ENCODE measurements at regions not wholly inside any gene's neighbourhood (a gene's known extent, or its start where the extent isn't known, plus 50 kb on each side); places are given as distances from the start of the nearest gene placed in this dataset.
A peak's percentile ranks its signal among the peaks of the same experiment; 100 is the strongest.

DNA sequence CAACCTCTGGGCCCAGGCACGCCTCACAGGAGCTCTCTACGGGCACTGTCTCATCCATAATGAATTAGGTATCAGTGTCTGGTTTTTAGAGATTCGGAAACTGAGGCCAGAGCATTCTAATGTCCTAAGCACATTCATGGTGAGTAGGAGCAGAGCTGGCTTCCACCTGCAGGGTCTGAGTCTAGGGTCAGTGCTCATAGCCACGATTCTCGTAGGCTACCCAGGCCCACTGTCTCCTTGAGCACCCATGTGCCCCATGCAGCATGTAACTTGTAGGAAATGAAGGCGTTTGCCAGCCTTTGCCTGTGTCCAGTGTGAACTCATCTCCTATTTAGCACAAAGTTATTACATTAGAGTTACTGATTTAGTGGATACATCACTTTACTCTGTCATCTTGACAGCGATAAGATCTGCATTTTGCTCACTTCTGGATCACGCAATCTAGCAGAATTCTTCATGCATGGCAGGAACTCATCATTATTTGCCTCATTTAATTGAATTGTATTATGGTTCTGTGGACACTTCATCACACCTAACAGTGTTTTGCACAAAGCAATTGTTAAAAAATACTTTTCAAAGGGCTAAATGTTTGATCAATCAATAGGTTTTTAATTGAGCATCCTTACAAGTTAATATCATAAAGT lies 205.3 kb upstream of the SULF2 start:
- TF ChIP-seq ARNTL (CRISPR knock-in tag; IDR thresholded peaks at IDR 0.05; ENCODE audit: borderline replicate concordance, low read depth) (no peak), ZFP30 (CRISPR knock-in tag; IDR thresholded peaks at IDR 0.05) (no peak), SNAI2 (CRISPR knock-in tag; IDR thresholded peaks at IDR 0.05) (no peak), ZNF70 (CRISPR knock-in tag; IDR thresholded peaks at IDR 0.05) (no peak), OSR1 (CRISPR knock-in tag; IDR thresholded peaks at IDR 0.05) (no peak), ZNF8 (CRISPR knock-in tag; IDR thresholded peaks at IDR 0.05) (no peak), TCF4 (CRISPR knock-in tag; IDR thresholded peaks at IDR 0.05; ENCODE audit: borderline replicate concordance) (no peak)
- TF ChIP-seq, protein P1, sequence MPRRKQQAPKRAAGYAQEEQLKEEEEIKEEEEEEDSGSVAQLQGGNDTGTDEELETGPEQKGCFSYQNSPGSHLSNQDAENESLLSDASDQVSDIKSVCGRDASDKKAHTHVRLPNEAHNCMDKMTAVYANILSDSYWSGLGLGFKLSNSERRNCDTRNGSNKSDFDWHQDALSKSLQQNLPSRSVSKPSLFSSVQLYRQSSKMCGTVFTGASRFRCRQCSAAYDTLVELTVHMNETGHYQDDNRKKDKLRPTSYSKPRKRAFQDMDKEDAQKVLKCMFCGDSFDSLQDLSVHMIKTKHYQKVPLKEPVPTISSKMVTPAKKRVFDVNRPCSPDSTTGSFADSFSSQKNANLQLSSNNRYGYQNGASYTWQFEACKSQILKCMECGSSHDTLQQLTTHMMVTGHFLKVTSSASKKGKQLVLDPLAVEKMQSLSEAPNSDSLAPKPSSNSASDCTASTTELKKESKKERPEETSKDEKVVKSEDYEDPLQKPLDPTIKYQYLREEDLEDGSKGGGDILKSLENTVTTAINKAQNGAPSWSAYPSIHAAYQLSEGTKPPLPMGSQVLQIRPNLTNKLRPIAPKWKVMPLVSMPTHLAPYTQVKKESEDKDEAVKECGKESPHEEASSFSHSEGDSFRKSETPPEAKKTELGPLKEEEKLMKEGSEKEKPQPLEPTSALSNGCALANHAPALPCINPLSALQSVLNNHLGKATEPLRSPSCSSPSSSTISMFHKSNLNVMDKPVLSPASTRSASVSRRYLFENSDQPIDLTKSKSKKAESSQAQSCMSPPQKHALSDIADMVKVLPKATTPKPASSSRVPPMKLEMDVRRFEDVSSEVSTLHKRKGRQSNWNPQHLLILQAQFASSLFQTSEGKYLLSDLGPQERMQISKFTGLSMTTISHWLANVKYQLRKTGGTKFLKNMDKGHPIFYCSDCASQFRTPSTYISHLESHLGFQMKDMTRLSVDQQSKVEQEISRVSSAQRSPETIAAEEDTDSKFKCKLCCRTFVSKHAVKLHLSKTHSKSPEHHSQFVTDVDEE (CRISPR knock-in tag; IDR thresholded peaks at IDR 0.05) = no peak
- no peak for ATAC-seq

DNA sequence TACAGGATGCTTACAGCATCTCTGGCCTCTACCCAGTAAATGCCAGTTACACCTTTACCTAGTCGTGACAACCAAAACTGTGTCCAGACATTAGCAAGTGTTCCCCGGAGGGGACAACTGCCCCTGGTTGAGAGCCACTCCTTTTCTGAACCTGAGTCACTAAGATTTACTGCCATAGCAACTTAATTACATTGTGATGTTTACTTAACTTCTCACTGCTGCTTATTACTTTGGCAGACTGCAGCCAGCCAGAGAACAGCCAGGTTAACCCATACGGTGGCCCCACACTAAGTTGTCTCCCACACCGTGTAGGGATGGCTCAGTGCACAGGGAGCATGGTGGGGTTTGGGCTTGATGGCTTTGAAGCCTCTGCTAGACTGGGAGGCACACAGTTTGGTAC lies 204.7 kb upstream of the SULF2 start:
- ATAC-seq = peak; percentile 34; the same call in 1 of the 3 replicates
- TF ChIP-seq PPARA (CRISPR knock-in tag; IDR thresholded peaks at IDR 0.05; ENCODE audit: borderline replicate concordance) (no peak), ISL1 (CRISPR knock-in tag; IDR thresholded peaks at IDR 0.05) (peak; percentile 49)
- TF ChIP-seq, protein P1 (CRISPR knock-in tag; IDR thresholded peaks at IDR 0.05) = peak; percentile 27; the same call in 1 of the 2 replicates

DNA sequence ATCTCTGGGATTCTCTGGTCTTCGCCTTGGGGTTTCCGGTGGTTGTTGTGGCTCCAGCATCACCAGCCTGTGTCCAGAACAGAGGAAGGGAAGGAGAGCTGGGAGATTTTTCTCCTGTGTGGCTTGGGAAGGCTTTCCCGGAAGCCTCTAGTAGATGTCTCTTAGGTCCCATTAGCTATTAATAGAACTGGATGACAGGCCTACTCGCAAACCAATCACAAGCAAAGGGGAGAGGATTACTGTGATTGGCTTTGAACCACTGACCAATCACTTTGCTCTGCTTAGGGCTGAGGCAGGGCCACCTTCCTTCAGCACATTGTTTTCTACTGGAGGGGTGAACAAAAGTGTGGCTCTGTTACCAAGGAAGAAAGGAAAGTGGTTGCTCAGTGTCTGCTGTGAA lies 203.4 kb upstream of the SULF2 start:
- no peak for ATAC-seq
- TF ChIP-seq TCF4 (CRISPR knock-in tag; IDR thresholded peaks at IDR 0.05; ENCODE audit: borderline replicate concordance) = no peak
- TF ChIP-seq, protein P2, sequence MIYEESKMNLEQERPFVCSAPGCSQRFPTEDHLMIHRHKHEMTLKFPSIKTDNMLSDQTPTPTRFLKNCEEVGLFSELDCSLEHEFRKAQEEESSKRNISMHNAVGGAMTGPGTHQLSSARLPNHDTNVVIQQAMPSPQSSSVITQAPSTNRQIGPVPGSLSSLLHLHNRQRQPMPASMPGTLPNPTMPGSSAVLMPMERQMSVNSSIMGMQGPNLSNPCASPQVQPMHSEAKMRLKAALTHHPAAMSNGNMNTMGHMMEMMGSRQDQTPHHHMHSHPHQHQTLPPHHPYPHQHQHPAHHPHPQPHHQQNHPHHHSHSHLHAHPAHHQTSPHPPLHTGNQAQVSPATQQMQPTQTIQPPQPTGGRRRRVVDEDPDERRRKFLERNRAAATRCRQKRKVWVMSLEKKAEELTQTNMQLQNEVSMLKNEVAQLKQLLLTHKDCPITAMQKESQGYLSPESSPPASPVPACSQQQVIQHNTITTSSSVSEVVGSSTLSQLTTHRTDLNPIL (CRISPR knock-in tag; IDR thresholded peaks at IDR 0.05; ENCODE audit: low read depth) = no peak
- TF ChIP-seq ZFP3 (CRISPR knock-in tag; IDR thresholded peaks at IDR 0.05) = no peak
- TF ChIP-seq ZNF565 (CRISPR knock-in tag; conservative IDR thresholded peaks at IDR 0.05; ENCODE audit: low read depth) = no peak
- TF ChIP-seq, protein P3, sequence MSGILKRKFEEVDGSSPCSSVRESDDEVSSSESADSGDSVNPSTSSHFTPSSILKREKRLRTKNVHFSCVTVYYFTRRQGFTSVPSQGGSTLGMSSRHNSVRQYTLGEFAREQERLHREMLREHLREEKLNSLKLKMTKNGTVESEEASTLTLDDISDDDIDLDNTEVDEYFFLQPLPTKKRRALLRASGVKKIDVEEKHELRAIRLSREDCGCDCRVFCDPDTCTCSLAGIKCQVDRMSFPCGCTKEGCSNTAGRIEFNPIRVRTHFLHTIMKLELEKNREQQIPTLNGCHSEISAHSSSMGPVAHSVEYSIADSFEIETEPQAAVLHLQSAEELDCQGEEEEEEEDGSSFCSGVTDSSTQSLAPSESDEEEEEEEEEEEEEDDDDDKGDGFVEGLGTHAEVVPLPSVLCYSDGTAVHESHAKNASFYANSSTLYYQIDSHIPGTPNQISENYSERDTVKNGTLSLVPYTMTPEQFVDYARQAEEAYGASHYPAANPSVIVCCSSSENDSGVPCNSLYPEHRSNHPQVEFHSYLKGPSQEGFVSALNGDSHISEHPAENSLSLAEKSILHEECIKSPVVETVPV (CRISPR knock-in tag; IDR thresholded peaks at IDR 0.05) = no peak
- no peak for TF ChIP-seq OSR1 (CRISPR knock-in tag; IDR thresholded peaks at IDR 0.05)
- no peak for TF ChIP-seq SNAI2 (CRISPR knock-in tag; IDR thresholded peaks at IDR 0.05)
- TF ChIP-seq, protein P1 (CRISPR knock-in tag; IDR thresholded peaks at IDR 0.05) = no peak
- no peak for TF ChIP-seq ZC3H10 (CRISPR knock-in tag; IDR thresholded peaks at IDR 0.05)
- no peak for TF ChIP-seq TOX (CRISPR knock-in tag; IDR thresholded peaks at IDR 0.05; ENCODE audit: borderline replicate concordance)
- TF ChIP-seq GLIS3 (CRISPR knock-in tag; IDR thresholded peaks at IDR 0.05) = no peak

Measured in SK-N-SH treated with all-trans-retinoic acid at 6 μM for 48 hours (cell line).